ENCODE measurements at regions not wholly inside any gene's neighbourhood (a gene's known extent, or its start where the extent isn't known, plus 50 kb on each side); places are given as distances from the start of the nearest gene placed in this dataset.

- DNase-seq (ENCODE audit: low spot score) = no peak
Observed at GRCh38 chr11:81422402-81422801, 1311.3 kb downstream of the FAM181B start.

DNA sequence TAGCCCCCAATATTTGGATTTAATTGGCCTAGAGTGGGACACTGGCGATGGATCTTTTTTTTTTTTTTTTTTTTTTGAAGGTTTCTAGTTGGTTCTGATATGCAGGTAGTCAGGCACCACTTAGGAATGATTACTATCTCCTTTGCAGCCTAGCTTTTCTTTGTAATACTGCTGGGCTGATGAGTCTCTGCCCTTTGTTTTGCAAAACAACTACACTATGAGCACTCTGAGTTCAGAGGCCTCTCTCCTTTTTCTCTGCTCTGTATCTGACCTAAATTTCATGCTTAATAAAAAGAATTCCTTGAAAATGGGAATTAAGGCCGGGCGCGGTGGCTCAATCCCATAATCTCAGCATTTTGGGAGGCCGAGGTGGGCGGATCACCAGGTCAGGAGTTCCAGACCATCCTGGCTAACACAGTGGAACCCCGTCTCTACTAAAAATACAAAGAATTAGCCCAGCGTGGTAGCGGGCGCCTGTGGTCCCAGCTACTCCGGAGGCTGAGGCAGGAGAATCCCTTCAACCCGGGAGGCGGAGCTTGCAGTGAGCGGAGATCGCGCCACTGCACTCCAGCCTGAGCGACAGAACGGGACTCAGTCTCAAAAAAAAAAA, 1312.3 kb downstream of the FAM181B start:
- no peak for DNase-seq (ENCODE audit: low spot score)

- DNase-seq (ENCODE audit: low spot score) = no peak
Observed at GRCh38 chr11:81420668-81421250, 1312.9 kb downstream of the FAM181B start.

- DNase-seq (ENCODE audit: low spot score) = no peak
Observed at GRCh38 chr11:81397316-81397715, 1336.3 kb downstream of the FAM181B start.

DNA sequence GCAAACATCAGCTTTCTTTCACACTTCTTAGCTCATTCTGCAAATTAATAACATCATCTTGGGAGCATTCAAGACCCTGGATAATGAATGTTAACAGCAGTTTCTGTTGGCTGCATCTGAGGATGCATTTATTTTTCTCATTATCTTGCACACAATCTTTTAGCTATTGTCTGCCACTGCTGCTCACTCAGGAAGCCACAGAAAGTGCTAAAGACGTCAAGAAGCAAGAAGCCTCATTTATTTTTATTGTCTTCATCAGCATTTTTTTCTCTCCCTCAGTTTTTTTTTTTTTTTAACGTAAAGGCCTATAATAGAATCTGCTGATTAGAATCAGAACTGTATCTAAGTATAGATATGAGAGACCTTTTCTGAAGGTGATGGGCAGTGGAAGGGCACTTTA, 1339.4 kb downstream of the FAM181B start:
- no peak for DNase-seq (ENCODE audit: low spot score)

DNA sequence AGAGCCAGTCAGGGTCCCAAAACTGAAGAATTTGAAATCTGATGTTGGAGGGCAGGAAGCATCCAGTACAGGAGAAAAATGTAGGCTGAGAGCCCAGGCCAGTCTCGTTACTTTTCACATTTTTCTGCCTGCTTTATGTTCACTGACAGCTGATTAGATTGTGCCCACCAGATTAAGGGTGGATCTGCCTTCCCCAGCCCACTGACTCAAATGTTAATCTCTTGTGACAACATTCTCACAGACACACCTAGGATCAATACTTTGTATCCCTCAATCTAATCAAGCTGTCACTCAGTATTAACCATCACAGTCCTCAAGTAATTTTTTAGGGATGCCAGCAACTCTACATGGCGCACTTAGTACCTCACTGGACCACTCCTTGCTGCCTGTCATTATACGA, 1345.3 kb downstream of the FAM181B start:
- DNase-seq (ENCODE audit: low spot score) = no peak

DNA sequence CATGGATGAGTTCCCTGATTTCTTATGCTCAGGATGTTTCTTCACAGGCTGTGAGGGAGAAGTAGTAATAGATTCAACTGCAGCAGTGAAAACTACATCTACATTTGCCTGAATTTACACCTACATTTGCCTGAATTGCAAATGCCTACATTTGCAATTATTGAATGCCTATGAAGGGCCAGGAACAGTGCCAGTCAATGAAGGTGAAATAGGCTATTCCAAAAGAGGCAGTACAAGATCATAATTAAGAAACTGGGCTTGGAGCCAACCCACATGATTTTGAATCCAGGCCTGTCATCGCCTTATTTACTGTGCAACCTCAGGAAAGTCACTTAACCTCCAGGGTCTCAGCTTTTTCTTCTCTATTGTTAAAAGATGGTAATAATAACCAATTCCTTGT, 1353.3 kb downstream of the FAM181B start:
- no peak for DNase-seq (ENCODE audit: low spot score)

DNA sequence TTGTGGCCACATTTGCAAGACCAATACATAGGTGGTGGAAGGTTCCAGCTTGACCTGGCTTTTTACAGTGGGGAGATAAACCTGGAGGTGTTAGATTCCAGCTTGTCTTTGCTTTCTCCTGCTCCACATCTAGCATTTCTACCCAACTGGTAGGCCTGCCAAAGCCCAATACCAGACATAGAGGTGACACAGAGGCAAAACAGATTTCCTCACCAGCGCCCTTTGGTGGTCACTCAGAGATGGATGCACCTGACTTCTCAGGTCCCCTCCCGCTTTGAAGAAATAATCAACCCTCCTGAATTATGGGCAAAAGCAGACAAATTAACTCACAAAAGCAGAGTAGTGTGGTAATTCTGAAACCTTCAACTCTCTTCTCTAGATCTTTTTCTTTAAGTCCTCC, 1356.2 kb downstream of the FAM181B start:
- DNase-seq (ENCODE audit: low spot score) = no peak

DNA sequence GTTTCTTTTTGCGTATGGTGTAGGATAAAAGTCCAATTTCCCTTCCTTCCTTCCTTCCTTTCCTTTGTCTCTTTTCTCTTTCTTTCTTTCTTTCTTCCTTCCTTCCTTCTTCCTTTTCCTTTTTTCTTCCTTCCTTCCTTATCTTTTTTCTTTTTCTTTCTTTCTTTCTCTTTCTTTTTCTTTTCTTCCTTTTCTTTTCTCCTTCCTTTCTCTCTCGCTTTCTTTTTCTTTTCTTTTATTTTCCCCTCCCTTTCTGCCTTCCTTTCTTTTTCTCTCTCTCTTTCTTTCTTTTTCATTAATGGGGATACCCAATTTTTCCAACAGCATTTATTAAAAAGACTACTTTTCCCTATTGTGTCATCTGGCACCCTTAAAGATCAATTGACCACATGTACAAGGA, 1359.7 kb downstream of the FAM181B start:
- no peak for DNase-seq (ENCODE audit: low spot score)

DNA sequence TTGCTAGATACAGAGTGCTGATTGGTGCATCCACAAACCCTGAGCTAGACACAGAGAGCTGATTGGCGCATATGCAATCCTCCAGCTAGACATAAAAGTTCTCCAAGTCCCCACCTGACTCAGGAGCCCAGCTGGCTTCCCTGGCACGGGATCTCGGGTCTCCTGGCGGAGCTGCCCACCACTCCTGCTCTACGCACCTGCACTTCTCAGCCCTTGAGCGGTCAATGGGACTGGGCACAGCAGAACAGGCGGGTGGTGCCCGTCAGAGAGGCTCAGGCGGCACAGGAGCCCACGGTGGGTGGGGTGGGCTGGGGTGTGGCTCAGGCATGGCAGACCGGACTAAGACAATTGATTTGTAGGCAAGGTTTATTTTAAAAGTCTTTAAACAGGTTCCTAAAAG, 1365.5 kb downstream of the FAM181B start:
- no peak for DNase-seq (ENCODE audit: low spot score)

DNA sequence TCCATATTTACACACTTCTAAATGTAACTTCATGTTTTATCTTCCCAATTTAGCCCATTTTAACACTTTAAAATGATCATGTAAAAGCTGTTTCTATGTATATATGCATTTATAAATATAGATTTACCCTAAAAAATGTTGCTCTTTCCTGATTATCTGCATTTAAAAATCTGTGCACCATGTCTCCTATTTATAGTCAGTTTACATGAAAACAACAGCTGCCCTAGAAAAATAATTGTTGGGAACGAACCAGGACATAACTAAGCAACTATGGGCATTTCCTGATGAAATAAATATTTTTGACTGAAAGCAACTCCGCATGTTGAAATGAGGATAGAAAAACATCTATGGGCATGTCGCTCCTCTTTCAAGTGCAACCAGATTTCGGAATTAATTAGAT, 1368.2 kb downstream of the FAM181B start:
- DNase-seq (ENCODE audit: low spot score) = no peak

DNA sequence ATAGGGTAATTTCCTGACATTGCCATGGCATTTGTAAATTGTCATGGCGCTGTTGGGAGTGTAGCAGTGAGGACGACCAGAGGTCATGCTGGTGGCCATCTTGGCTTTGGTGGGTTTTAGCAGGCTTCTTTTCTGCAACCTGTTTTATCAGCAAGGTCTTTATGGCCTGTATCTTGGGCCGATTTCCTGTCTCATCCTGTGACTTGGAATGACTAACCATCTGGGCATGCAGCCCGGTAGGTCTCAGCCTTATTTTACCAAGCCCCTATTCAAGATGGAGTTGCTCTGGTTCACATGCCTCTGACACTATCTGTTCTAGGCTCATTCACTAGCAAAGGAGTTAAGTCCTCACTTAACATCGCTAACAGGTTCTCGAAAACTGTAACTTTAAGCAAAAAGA, 1374.2 kb downstream of the FAM181B start:
- no peak for DNase-seq (ENCODE audit: low spot score)

DNA sequence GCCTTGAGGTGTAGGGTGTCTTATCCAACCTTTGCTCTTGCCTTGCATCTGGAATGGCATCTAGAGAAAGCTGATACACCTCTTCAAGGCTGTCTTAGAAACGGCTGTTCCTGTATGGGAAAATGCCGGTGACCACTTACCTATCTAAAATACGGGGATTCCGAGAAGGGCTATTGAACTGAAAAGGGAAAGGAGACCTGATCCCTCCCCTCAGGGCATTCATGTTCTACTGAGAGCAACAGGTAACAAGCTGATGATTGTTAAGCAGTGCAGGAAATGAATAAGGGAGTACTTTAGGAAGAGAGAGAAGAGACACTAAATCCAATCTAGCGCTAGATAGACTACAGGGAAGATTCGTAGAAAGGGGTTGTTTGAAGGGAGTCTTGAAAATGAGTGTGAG, 1388.1 kb downstream of the FAM181B start:
- no peak for DNase-seq (ENCODE audit: low spot score)

DNA sequence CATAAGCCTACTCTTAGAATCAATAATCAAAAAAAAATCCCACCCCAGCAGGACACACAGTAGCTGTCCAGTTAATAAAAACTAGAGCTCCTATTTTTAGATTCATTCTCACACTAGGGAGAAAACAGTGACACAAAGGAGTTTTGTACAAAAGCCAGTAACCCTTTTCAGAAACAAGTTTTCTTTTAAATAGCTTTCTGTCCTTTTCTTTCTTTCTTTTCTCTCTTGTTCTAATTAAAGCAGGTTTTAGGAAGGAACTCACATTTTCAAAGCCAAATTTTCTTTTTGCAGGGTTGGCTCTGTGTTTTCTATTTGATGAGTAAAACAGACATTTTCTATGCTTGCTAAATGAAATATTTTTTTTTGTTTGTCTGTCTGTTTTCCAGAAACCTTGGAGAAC, 1390.7 kb downstream of the FAM181B start:
- DNase-seq (ENCODE audit: low spot score) = peak; percentile 33

- DNase-seq (ENCODE audit: low spot score) = no peak
Observed at GRCh38 chr11:81340225-81340624, 1393.4 kb downstream of the FAM181B start.

DNA sequence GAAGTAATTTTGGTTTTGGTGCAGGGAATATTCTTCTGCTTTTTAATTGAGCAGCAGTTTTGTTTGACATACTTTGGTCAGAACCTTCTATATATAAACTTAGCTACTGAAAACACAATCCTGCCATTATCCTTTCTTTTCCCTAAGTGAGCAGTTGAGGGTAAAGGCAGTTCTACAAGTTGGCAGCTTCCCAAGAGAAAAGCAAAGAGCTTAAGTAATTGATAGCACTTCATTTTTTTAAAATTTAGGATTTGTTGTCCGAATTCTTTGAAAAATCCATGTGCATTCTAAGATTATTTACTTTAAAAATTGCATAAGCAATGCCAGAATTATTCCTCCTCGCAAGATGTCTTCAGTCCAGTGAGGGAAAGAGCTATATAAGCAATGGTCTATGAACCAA, 1394.1 kb downstream of the FAM181B start:
- DNase-seq (ENCODE audit: low spot score) = no peak

- no peak for DNase-seq (ENCODE audit: low spot score)
Observed at GRCh38 chr11:81337756-81338155, 1395.9 kb downstream of the FAM181B start.

DNA sequence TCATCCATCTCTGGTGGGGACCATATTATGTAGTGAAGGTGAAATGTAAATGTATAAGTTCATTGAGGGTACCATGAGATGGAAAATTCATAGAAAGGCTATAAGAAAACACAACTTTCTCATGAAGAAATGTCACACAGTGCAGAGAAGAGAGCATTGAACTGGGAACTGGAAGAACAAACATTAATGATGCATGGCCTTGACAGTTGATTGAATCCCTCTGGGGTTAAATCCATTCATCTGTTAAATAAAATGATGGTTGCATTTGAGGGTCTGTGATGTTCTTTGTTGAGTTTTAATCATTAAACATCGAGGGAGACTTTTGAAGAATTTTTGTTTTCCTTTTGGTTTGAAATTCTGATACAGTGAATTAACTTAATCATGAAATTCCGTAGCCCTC, 1401.4 kb downstream of the FAM181B start:
- no peak for DNase-seq (ENCODE audit: low spot score)

DNA sequence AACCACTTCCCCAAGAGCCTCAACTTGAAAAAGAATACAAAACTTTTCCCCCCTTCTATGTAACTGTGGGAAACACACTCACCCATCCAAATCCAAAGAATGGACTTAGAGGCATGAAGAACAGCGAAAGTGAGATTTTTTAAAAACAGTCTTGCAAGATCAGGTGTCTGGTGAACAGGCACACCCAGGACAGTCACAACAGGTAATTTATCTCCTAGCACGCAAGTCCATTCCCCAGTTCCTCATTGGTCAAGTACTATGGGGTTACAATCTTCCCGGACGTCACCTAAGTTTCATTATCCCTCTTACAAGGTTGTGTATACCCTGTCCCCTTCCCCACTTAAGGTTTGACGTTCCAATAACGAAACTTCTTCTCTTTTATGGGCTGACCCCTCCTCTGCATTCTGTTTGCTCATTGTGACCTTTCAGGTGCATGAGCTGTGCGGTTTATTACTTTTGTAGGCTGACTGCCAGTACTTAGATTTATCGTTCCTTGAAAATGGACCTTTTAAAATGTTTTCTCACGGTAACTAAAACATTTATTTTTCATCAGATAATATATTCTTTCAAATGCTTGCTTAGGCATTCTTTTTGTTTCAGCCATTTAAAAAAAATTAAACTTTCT, 1401.9 kb downstream of the FAM181B start:
- DNase-seq (ENCODE audit: low spot score) = no peak

DNA sequence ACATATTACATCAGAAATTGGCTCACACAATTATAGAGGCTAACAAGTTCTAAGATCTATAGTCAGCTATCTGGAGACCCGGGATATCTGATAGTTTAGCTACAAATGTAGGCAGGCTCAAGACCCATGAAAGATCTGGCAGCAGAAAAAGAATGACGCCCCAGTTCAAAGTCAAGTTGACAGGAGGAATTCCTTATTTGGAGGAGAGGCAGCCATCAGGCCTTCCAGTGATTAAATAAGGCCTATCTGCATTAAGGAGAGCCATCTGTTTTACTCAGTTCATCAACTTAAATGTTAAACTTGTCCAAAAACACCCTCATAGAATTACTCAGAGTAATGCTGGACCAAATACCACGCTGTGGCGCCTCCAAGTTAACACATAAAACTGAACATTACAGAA, 1402.6 kb downstream of the FAM181B start:
- DNase-seq (ENCODE audit: low spot score) = no peak

- no peak for DNase-seq (ENCODE audit: low spot score)
Observed at GRCh38 chr11:81303038-81303664, 1430.5 kb downstream of the FAM181B start.

DNA sequence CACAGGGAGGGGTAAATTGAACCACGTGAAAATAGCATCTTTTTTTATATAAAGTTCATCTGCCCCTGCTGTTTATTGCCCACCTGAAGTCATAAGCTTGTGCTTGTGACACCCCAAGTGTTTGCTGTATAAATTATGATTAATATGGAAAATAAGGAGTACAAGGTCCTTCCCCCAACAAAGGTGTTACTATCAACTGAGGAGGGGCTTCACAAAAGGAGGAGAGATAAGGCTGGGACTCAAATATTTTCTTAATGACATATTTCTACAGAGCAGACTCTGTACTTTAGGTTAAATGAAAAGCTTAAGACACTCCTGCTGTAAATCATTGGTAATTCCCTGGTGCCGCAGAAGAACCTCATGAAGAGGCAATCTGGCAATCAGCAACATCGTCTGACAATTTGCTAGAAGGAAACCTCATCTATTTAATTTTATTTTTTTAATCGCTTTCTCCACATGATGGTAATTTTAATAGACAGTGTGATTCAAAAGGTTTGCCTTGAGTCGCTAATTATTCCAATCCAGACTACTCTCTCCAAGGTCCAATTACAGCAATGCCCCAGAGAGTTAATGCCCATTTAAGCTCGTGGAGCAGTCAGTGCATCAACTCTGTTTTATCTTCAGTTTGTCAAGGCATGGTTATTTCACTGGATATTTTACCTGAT, 1432.4 kb downstream of the FAM181B start:
- DNase-seq (ENCODE audit: low spot score) = no peak

- DNase-seq (ENCODE audit: low spot score) = no peak
Observed at GRCh38 chr11:81286959-81287358, 1446.7 kb downstream of the FAM181B start.
